SIG-M5 treated with dmso at 0.1 percent for 504 hours (cell line): ENCODE measurements at regions not wholly inside any gene's neighbourhood (a gene's known extent, or its start where the extent isn't known, plus 50 kb on each side); places are given as distances from the start of the nearest gene placed in this dataset.

Experiments used
- DNase-seq: peaks from one replicate; lab custom pipeline; 2025; ENCODE audit not compliant: unreplicated experiment; lab: John Stamatoyannopoulos, UW

- DNase-seq = no peak
Measured at GRCh38 chr16:7101054-7101453, 231.6 kb upstream of the RBFOX1 start.

GRCh38 chr16:7097518-7097917, 235.1 kb upstream of the RBFOX1 start:
- DNase-seq = no peak

DNA sequence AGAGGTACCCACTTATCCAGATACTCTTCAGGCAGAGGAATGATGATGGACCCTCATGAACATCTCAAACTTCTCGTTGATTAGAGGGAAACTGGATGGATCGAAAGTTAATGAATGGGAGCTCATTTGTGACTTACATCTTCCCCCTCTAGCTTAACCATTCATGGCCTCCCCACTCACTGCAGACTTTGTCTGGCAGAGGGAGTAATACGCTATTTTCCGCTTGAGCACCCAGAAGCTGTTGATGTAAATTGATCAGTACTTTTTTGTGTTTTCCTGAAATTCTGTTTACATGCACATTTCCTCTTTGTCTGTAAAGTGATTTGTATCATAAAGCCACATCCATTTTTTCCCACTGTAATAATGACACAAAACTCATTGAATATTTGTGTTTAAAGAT, 239.1 kb upstream of the RBFOX1 start:
- DNase-seq = no peak

- no peak for DNase-seq
Measured at GRCh38 chr16:7090628-7091115, 242.0 kb upstream of the RBFOX1 start.

GRCh38 chr16:7089751-7090150, 242.9 kb upstream of the RBFOX1 start:
- no peak for DNase-seq

DNA sequence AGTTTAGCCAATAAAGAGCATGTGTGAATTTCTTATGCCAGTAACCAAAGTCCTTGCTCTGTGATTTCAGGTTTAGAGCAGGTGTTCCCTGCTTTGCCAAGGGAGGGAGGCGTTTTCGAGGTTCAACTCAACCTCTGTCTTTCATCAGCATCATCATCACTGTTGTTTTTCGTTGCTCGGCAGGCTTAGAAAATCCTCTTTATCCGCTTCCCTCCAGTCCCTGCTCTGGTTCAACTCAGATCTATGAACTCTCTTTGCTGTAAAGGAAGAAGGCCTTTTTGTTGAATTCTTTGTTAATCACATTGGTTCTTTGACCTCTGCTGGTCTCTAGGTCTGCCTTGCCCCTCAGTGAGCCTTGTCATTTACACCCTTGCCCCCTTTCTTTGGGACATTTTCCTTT, 243.9 kb upstream of the RBFOX1 start:
- DNase-seq = no peak

DNA sequence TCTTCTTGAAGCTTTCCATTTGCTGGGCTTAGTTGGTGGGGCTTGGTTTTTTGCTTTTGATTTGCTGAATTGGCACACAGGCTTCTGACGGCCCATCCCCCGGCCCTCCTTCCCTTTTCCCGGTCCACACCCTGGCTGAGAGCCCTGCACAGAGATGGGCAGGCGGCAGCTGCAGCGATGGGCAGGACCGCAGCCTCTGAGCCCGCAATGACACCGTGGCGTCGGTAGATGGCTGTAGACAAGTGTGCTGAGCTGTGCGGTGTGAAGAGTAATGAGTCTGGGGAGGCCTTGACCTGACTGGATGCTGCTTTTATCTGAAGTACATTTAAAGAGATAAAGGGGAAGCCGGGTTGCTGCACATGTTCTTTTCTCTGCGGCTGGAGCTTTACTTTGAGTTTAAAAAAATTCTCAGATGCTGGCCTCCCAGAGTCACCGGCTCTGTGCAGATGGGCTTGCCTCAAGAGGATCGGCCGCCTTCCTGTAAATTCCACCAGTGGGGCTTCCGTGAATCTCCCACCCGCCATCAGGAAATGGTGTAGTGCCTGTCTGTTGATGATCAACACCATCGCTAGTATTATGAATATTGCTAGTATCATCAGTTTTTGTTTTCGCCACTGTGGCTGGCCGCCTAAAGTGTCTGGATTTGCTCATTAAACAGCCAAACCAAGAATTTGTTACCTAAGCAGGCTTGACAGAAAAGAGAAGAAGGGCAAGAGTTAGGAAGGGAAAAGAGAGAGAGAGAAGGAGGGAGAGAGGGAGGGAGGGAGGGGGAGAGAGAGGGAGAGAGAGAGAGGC, 245.6 kb upstream of the RBFOX1 start:
- DNase-seq = peak; percentile 6

- no peak for DNase-seq
Measured at GRCh38 chr16:7085776-7086175, 246.9 kb upstream of the RBFOX1 start.

DNA sequence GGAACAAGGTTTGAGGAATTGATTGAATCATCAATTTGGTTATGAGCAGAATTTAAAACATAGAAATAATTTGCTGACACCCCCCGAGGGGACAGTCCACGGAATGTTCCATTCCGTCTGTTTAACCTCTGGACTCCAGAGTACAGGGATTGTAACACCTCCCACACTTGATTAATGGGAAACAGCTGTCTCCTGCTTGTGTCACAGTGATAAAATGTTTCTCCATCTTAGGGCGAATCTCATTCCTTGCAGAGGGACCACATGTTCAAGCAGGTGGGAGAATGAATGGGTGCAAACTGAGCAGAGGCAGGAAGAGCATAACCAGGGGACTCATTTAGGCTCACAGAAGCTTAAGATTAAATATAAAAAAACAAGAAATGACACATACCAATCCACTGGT, 249.5 kb upstream of the RBFOX1 start:
- no peak for DNase-seq

- no peak for DNase-seq
Measured at GRCh38 chr16:7077636-7078035, 255.0 kb upstream of the RBFOX1 start.

DNA sequence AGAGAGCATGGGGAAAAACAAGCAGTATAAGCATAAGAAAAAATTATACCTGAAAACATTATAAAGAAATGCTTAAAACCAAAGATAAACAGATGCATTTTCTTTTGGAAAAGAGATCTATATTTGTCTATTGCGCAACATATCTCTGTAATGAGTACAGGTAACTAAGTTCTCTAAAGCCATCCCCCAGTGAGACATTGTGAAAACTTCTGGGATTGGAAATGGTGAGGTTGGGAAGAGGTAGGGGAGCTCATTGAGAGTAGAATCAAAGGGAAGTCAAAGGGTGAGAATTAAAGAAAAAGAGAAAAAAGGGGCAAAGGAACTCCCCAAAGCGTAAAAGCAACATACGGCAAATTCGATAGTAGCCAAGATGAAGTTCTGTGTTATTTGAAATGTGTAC, 257.9 kb upstream of the RBFOX1 start:
- DNase-seq = no peak

DNA sequence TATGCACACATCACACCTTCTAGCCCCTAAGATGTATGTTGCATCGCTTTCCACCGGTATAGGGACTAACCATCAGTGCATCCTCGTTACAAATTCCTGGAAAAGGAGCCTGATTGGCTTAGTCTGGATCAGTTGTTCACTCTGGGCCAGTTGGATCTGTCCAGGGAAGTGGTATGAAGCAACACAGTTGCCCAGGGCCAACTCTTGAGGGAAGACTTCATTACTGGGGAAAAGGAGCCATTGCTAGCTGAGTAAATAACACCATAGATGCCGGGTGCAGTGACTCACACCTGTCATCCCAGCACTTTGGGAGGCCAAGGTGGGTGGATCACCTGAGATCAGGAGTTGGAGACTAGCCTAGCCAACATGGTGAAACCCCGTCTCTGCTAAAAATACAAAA, 275.2 kb upstream of the RBFOX1 start:
- DNase-seq = no peak

- no peak for DNase-seq
Measured at GRCh38 chr16:7055443-7055842, 277.2 kb upstream of the RBFOX1 start.

DNA sequence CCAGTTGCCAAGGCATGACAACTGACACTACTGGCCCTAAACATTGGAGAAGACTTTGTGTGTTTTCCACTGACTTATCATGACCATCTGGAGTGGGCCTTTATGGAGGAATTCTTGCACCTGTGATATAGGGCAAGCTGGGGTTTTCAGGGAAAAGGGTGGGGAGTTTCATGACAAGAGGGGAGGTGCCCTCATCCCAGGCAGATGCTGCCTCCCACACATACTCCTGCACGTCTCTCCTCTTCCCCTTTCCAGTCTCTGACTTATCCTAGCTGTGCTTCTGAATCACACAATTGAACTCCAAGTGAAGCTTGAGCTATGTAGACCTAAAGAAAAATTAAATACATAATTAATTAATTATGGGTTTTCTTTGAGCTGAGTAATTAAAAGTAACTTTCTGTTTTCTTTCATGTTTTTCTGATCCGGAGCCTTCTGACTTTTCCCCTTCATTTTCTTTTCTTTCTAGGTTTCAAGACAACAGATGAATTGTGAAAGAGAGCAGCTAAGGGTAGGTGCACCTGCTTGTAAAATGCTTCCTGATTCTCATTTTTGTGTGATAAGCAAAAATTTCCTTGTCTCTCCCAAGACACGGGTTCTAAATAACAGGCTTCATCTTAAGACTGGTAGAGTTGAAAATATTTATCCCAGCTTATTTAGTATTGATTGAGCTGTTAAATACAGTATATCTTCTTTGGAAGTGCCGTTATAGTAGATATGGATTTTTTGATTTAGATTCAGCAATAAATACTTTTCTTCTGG, 280.9 kb upstream of the RBFOX1 start:
- no peak for DNase-seq

DNA sequence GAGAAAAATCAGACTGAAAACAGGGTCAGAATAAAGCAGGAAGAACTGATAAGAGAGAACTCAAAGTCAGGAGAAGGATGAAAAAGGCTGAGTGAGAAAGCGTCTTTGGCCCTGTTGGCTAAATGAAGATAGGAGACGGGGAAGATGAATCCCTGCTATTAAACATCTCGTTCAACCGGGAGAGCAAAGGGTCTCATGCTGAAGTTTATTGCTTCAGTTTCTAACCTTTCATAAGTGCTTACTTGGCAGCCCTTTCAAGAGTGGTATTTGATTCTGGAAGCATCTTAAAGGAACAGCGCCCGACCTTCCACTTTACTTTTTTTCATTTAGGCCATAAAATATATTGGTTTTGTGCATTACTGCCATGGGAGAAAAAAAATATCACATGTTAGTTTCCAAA, 288.3 kb upstream of the RBFOX1 start:
- DNase-seq = no peak

DNA sequence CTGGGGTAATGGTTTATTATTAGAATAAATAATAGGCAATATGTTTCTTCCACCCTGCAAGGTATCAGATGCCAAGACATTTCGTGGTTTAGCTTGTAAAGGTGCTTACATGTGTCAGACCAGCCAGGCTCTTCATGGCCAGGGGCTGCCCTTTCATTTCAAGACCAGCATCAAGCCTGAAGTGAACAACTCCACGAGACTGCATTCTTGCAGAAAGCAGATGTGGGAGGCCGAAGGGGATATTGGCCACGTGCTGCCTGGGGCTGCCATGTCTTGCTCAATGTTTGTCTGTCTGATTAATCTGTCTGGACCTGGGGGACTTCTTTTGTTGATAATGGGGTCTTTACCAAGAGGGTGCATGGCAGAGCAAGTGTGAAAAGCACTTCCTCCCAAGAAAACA, 294.2 kb upstream of the RBFOX1 start:
- DNase-seq = no peak

- no peak for DNase-seq
Measured at GRCh38 chr16:7037495-7037894, 295.1 kb upstream of the RBFOX1 start.

GRCh38 chr16:7031031-7031430, 301.6 kb upstream of the RBFOX1 start:
- DNase-seq = no peak

- no peak for DNase-seq
Measured at GRCh38 chr16:7027401-7027800, 305.2 kb upstream of the RBFOX1 start.

DNA sequence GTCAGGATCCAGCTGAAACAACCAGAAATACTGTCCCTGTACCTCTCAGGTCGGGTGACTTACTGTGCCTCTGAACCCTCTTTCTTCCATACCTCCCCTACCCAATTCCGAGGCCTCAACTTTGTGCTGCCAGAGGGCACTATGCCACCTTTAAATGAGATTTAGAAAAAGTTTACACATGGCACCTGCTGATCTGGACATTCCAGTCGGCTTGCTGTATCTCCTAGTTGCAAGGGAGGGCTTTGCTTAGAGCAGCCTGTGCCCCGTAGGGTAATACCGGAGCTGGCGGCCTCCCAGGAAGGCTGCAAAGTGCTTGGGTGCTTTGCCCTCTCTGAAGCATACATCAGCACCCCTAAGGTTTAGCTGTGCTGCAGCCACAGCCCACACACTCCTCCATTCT, 306.0 kb upstream of the RBFOX1 start:
- no peak for DNase-seq

- peak; percentile 9 for DNase-seq
Measured at GRCh38 chr16:7025616-7026190, 306.9 kb upstream of the RBFOX1 start.

DNA sequence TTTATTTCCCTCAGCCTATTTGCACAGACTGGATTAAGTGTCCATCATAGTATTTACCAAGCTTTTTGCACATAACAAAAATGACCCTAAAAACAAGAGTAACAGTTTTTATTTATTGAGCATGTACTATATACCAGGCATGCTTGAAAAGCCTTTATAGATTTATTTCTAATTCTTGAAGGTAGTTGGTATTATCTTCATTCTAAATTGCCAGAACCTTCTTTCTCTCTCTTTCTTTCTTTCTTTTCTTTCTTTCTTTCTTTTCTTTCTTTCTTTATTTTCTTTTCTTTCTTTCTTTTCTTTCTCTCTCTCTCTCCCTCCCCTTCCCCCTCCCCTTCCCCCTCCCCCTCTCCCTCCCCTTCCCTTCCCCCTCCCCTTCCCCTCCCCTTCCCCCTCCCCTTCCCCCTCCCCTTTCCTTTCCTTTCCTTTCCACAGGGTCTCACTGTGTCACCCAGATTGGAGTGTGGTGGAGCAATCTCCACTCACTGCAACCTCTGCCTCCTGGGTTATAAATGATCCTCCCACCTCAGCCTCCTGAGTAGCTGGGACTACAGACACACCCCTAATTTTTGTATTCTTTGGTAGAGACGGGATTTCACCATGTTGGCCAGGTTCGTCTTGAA, 310.9 kb upstream of the RBFOX1 start:
- no peak for DNase-seq
